GM20000 (cell line): ENCODE measurements at regions not wholly inside any gene's neighbourhood (a gene's known extent, or its start where the extent isn't known, plus 50 kb on each side); places are given as distances from the start of the nearest gene placed in this dataset.

Experiments used
- DNase-seq: peaks from one replicate; pipeline ENCODE4 v3.0.0; 2012; ENCODE audit warnings: low spot score
- TF ChIP-seq, protein P1 (sequence below): IDR thresholded peaks from 2 replicates; pipeline ENCODE4 v1.5.1; 2012; ENCODE audit warnings: mild to moderate bottlenecking, control low read depth; ENCODE audit errors: extremely low read depth, missing control alignments

DNA sequence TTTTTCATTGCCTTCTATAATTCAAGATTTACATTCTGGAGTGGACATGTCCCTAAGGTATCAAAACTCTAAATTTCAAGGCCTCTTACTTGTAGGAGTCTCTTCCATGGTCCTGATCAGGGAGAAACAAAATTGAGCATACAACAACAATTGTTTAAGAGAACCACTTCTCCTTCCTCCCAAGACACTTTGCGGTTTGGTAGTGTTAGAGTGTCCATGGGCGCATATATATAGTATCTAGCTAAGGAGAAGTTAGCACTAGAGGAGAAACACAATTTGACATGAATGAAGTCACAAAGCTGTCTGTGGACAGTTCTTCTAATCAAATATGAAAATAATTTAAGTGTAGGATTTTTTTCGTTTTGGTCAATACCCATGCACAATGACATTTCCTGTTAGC lies 349.1 kb upstream of the MAP2 start:
- DNase-seq, result no peak
- TF ChIP-seq, protein P1, sequence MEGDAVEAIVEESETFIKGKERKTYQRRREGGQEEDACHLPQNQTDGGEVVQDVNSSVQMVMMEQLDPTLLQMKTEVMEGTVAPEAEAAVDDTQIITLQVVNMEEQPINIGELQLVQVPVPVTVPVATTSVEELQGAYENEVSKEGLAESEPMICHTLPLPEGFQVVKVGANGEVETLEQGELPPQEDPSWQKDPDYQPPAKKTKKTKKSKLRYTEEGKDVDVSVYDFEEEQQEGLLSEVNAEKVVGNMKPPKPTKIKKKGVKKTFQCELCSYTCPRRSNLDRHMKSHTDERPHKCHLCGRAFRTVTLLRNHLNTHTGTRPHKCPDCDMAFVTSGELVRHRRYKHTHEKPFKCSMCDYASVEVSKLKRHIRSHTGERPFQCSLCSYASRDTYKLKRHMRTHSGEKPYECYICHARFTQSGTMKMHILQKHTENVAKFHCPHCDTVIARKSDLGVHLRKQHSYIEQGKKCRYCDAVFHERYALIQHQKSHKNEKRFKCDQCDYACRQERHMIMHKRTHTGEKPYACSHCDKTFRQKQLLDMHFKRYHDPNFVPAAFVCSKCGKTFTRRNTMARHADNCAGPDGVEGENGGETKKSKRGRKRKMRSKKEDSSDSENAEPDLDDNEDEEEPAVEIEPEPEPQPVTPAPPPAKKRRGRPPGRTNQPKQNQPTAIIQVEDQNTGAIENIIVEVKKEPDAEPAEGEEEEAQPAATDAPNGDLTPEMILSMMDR, result no peak

DNA sequence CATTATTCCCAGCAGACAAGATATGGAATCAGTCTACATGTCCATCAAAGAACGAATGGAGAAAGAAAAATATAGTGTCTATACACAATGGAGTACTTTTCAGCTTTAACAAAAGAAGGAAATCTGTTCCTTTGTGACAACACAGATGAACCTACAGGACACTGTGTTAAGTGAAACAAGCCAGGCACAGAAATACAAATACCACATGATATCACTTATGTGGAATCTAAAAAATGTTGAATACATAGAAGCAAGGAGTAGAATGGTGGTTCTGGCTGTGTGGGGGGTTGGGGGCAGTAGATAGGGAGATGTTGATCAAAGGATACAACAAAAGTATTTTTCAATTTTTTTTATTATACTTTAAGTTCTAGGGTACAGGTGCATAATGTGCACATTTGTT lies 347.7 kb upstream of the MAP2 start:
- TF ChIP-seq, protein P1, result no peak
- no peak for DNase-seq

DNA sequence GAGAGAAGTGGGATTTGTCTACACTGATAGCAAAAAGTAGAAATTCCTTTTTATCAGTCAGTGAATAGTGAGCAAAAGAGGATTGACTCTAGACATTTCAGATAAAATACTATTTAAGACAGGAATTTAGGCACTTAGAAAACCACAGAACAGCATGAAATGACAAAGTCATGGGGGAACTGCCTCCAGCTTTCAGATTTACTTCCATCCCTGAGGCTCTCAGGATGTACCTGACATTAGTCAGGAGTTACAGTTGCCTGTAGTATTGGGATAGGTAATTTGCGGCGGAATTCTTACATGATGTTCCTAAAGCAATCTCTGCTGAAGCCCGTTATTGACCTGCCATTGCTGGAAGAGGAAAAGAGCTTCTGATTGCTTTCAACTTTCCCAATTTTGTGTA lies 337.1 kb upstream of the MAP2 start:
- TF ChIP-seq, protein P1, result no peak
- DNase-seq, result no peak

DNA sequence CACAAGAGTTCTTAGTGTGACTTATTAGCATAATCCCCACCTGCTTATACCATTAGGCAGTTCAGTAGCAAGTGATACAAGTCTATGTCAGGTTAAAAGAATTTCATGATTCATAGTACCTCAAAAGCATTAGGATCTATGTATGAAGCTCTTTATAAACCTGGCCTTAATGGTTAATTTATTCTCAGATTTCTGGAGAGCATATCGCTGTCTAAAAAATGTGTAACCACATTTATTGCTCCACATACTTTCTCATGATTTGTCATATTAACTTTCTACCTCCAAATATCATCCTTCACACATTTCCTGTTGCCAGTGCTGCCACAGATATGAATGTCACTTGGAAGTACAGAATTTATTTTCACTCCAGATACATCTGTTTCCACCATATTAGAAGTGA lies 332.8 kb upstream of the MAP2 start:
- TF ChIP-seq, protein P1, result no peak
- no peak for DNase-seq

DNA sequence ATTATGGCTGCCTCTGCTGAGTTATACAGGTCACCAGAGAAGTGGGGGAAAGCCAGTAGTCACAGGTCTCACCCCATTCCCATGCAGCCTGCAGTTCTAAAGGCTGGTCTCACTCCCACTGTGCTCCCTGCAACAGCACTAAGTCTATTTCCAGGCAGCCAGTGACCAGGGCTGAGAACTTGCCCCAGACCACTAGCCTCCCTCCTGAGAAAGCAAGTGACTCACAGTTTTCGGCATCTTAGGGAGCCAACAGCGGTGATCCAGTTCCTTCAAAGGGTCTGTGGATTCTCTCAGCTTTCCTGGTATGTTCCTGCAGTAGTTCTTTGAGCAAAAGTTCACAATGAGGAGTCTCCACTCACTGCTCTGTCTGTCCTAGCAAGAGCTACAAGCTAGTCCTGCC lies 329.6 kb upstream of the MAP2 start:
- TF ChIP-seq, protein P1, result no peak
- no peak for DNase-seq

DNA sequence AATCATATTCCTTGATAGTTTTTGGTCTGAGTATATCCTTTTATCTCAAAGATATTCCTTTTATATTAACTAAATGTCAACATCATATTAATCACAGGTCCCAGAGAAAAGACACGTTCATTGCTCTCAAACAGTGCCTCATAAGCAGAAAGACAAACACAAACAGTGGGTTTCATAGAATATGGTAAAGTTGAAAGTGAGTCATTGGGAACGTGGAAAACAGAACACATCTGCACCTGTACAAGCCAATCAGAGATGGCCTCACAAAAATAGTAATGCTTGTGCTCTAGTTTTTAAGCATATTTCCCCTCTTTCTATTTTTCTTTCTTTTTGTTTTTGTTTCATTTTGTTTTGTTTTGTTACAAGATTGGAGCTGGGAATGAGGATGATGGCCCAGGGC lies 328.4 kb upstream of the MAP2 start:
- TF ChIP-seq, protein P1, result no peak
- no peak for DNase-seq

DNA sequence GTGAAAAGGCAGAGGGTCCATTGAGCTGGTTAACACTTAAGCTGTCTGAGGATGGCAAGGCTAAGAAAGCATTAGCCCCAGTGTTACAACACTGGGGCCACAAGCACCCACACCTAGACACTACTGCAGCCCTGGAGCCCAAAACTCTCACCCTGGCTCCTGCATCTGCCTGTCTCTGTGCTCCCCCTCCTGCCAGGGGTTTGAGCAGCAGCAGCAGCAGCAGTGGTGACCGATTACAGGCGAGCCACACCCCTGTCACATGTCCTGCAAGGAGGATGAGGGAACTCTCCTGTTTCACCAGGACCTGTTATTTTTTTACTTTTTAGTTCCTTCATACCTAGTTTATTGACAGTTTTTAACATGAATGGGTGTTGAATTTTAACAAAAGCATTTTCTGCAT lies 326.7 kb upstream of the MAP2 start:
- TF ChIP-seq, protein P1, result no peak
- DNase-seq, result no peak
